Psoas muscle (tissue), 7 donors: ENCODE measurements at regions not wholly inside any gene's neighbourhood (a gene's known extent, or its start where the extent isn't known, plus 50 kb on each side); places are given as distances from the start of the nearest gene placed in this dataset.

Experiments used
- ATAC-seq, 4 donors: fragments of 200-7000 bp; cut with Tn5 transposase; one replicate each; pipeline ENCODE4 v1.9.1; 2020; ENCODE audit warnings: moderate library complexity in 3 of 4, mild to moderate bottlenecking in 2 of 4
- DNase-seq, 2 donors: peaks; one replicate each; pipeline ENCODE4 v3.0.0-alpha.2; 2020
- H3K27ac ChIP-seq: fragments of 200-600 bp; one replicate; pipeline ENCODE4 v1.8.0; 2022
- H3K27me3 ChIP-seq, 3 donors: fragments of 200-600 bp in 1 of 3; one replicate each; pipeline versions ENCODE4 v1.6.1 to v1.8.0; 2013 to 2022; ENCODE audit warnings: low read length in 2 of 3, mild to moderate bottlenecking in 2 of 3, moderate library complexity in 1 of 3; ENCODE audit not compliant: insufficient read depth in 3 of 3
- H3K36me3 ChIP-seq, 2 donors: fragments of 200-600 bp in 1 of 2; one replicate each; pipeline versions ENCODE4 v1.6.1 to v1.8.0; 2013 to 2022; ENCODE audit warnings: low read depth in 1 of 2, mild to moderate bottlenecking in 1 of 2, moderate library complexity in 1 of 2; ENCODE audit not compliant: insufficient read depth in 1 of 2
- H3K4me1 ChIP-seq: fragments of 200-600 bp; one replicate; pipeline ENCODE4 v1.8.0; 2022
- H3K4me3 ChIP-seq: fragments of 200-600 bp; one replicate; pipeline ENCODE4 v1.8.0; 2022; ENCODE audit warnings: mild to moderate bottlenecking
- H3K9me3 ChIP-seq: fragments of 200-600 bp; one replicate; pipeline ENCODE4 v1.8.0; 2022
- CTCF ChIP-seq: fragments of 200-600 bp; IDR thresholded peaks from one replicate; pipeline ENCODE4 v1.8.0; 2022; ENCODE audit warnings: antibody characterized with exemption
- WGBS, 3 donors: extraction: QIAGEN DNeasy Blood & Tissue Kit; methylation state at CpG; one replicate each; pipeline versions ENCODE4 v1.1.6 to v1.1.7; 2013; 5-methylcytosine and 5-hydroxymethylcytosine counted together
- intact Hi-C, 2 donors: fragments of 100-400 bp; cut with DNase I; formaldehyde crosslinking; loops; one replicate each; pipeline versions ENCODE4 v1.11.0 to v1.14.2; 2022
- donor health status: healthy with polysubstance abuse.
- donor health status: DM: no; HTN: no; CAD: no; lungs with moderate emphysema.
- donor health status: Bipolar disorder and iron deficiency.
- donor health status: healthy.
- donor health status: DM: yes; HTN: yes; CAD: no.
- donor health status: DM: no; HTN: no; CAD: no.
- donor health status: DM: yes; HTN: yes; CAD: no.

- H3K9me3 ChIP-seq: no peaks in the 10 kb centered on the region
- WGBS, 3 donors: 93 to 95% (median 94%) methylated on average over 16 of the region's 16 CpGs
- intact Hi-C loops: no loop called here
- no peak for TF ChIP-seq CTCF
- no peaks in the 10 kb centered on the region for H3K27me3 ChIP-seq
- H3K36me3 ChIP-seq: no peaks in the 10 kb centered on the region
- ATAC-seq (no peak), DNase-seq (peak in 1 of 2 donors; percentile 35)
- no peak overlapping the region for H3K4me3 ChIP-seq
- H3K4me1 ChIP-seq: no peaks in the 10 kb centered on the region
- H3K27ac ChIP-seq: no peak overlapping the region
These were observed 69.5 kb upstream of the ANK2 start for GRCh38 chr4:112979881-112980421.

GRCh38 chr4:112982680-112983079 is 66.8 kb upstream of the ANK2 start:
- H3K36me3 ChIP-seq: no peaks in the 10 kb centered on the region
- no peak overlapping the region for H3K27ac ChIP-seq
- intact Hi-C loops: no loop called here
- H3K4me3 ChIP-seq: no peak overlapping the region
- H3K27me3 ChIP-seq: no peaks in the 10 kb centered on the region
- ATAC-seq: no peak
- no peak for TF ChIP-seq CTCF
- 82 to 89% (median 88%) methylated on average over 2 of the region's 2 CpGs for WGBS, 3 donors
- DNase-seq: no peak
- H3K9me3 ChIP-seq: no peaks in the 10 kb centered on the region
- H3K4me1 ChIP-seq: no peaks in the 10 kb centered on the region

GRCh38 chr4:112994732-112995464 is 54.6 kb upstream of the ANK2 start:
- DNase-seq: no peak
- intact Hi-C loops: no loop called here
- H3K27me3 ChIP-seq: no peaks in the 10 kb centered on the region
- H3K4me1 ChIP-seq: no peaks in the 10 kb centered on the region
- no peak overlapping the region for H3K27ac ChIP-seq
- TF ChIP-seq CTCF: no peak
- 95 to 96% (median 95%) methylated on average over 3 of the region's 3 CpGs for whole genome bisulfite sequencing, 3 donors
- H3K36me3 ChIP-seq: no peaks in the 10 kb centered on the region
- H3K9me3 ChIP-seq: peaks cover 5% of the 10 kb centered on the region
- no peak overlapping the region for H3K4me3 ChIP-seq
- no peak for ATAC-seq
